IPS-18c (cell line): ENCODE measurements at regions not wholly inside any gene's neighbourhood (a gene's known extent, or its start where the extent isn't known, plus 50 kb on each side); places are given as distances from the start of the nearest gene placed in this dataset.
A peak's percentile ranks its signal among the peaks of the same experiment; 100 is the strongest.
"Not testable (repeated sequence)": the region's sequence is repeated elsewhere in the genome, so short reads cannot be mapped to it uniquely, and the experiment has no call there.

ENCODE experiments used
- H3K4me3 ChIP-seq: 2 replicates; pipeline ENCODE4 v1.7.0; 2013; ENCODE audit warnings: low read depth, mild to moderate bottlenecking, low read length, moderate library complexity; ENCODE audit not compliant: insufficient read depth
- H3K9me3 ChIP-seq: one replicate; pipeline ENCODE4 v1.6.1; 2013; ENCODE audit warnings: mild to moderate bottlenecking, low read length, moderate library complexity; ENCODE audit not compliant: control insufficient read depth, insufficient read depth

DNA sequence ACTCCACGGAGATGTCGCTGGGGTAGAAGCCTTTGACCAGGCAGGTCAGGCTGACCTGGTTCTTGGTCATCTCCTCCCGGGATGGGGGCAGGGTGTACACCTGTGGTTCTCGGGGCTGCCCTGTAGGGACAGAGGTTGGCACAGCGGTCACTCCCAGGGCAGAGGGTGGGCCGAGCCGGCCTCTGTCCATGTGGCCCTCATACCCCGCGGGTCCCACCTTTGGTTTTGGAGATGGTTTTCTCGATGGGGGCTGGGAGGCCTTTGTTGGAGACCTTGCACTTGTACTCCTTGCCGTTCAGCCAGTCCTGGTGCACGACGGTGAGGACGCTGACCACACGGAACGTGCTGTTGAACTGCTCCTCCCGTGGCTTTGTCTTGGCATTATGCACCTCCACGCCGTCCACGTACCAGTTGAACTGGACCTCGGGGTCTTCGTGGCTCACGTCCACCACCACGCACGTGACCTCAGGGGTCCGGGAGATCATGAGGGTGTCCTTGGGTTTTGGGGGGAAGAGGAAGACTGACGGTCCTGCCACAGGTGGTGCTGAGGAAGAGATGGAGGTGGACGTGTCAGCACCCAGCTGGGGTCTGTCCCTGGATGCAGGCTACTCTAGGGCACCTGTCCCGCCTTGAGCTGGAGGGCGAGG is 117.1 kb downstream of the TMEM121 start:
- not testable (repeated sequence) for H3K4me3 ChIP-seq
- peaks cover 18% of the 10 kb centered on the region for H3K9me3 ChIP-seq

DNA sequence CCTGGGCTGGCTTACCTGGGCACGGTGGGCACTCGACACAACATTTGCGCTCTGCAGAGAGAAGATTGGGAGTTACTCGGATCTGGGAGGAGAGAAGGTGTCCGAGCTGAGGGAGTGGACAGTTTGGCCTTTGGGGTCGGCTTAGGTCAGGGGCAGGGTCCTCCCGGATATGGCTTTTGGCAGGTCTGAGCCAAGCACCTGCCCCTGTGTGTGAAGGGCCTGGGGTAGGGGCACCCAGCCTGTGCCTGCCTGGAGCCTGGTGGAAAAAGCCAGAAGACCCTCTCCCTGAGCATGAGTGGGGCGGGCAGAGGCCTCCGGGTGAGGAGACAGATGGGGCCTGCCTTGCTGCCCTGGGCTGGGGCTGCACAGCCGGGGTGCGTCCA is 117.7 kb downstream of the TMEM121 start:
- H3K4me3 ChIP-seq = not testable (repeated sequence)
- H3K9me3 ChIP-seq = peaks cover 22% of the 10 kb centered on the region

DNA sequence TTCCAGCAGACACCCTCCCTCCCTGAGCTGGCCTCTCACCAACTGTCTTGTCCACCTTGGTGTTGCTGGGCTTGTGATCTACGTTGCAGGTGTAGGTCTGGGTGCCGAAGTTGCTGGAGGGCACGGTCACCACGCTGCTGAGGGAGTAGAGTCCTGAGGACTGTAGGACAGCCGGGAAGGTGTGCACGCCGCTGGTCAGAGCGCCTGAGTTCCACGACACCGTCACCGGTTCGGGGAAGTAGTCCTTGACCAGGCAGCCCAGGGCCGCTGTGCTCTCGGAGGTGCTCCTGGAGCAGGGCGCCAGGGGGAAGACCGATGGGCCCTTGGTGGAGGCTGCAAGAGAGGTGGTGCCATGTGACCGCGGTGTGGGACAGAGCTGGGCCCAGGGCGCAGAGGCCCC is 118.1 kb downstream of the TMEM121 start:
- not testable (repeated sequence) for H3K4me3 ChIP-seq
- peaks cover 26% of the 10 kb centered on the region for H3K9me3 ChIP-seq

DNA sequence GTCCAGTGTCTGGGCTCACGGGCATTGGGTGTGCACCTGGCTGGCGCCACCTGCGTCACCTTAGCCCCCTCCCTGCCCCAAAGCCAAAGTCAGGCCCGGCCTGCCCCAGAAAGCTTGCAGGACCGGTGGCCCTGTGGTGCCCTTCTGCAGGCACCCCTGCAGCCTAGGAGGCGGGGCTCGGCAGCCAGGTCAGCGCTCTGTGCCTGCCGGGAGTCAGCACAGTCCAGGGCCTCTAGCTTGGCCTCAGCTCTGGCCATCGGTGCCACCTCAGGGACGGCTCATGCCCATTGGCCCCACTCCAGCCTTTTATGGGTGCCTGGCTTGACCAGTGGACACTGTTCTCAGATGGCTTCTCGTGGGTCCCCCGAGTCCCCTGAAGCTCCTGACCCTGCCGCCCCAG is 118.5 kb downstream of the TMEM121 start:
- peaks cover 30% of the 10 kb centered on the region for H3K9me3 ChIP-seq
- H3K4me3 ChIP-seq = not testable (repeated sequence)

DNA sequence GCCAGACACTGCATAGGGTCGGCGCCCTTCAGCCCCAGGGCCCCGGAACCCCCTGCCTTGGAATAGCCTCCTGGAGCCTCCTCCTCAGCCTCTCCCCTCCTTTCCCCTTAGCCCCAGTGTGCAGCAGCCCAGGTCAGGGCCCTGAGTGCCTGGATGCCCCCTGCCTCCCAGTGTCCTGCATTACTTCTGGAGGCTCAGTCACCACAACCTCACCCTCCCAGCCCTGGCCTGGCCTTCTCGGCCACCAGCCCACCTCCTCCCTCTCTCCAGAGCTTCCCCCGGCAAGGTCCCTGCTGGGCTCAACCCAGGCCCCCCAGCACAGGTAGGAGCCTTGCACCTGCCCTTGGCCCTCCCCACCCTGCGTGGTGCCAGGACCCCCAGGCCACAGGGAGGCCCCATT is 119.0 kb downstream of the TMEM121 start:
- not testable (repeated sequence) for H3K4me3 ChIP-seq
- H3K9me3 ChIP-seq = peaks cover 33% of the 10 kb centered on the region

DNA sequence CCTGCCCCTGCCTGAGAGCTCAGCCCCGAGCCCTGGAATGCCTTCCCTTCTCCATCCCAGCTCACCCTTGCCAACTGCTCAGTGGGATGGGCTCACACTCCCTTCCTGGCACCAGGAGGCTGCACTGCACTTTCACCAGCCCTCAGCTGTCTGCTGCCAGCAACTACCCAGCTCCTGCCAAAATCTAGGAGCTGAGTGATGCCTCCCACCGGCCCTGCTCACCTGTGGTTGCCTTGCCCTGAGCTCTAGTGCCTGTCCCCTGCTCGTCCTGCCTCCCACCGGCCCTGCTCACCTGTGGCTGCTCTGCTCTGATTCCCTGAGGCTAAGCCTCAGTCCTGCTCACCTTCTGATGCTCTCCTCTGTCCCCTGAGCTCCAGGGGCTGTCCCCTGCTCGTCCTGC is 119.8 kb downstream of the TMEM121 start:
- Histone ChIP-seq H3K4me3 (no peak overlapping the region), H3K9me3 (peaks cover 29% of the 10 kb centered on the region)

DNA sequence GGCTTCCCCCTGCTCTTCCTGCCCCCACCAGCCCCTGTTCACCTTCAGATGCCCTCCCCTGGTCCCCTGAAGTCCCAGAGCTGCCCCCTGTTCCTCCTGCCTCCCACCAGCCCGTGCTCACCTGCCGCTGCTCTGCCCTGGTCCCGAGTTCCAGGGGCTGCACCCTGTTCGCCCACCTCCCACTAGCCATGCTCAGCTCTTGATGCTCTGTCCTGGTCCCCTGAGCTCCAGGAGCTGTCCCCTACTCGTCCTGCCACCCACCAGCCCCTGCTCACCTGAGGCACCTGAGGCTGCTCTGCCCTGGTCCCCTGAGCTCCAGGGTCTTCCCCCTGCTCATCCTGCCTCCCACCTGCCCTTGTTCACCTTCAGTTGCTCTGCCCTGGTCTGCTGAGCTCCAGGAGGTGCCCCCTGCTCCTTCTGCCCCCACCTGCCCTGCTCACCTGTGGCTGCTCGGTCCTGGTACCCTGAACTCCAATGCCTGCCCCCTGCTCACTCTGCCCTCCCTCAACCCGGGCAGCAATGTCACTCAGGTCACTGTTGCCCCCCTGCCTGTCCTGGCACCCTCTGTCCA is 120.4 kb downstream of the TMEM121 start:
- peaks cover 28% of the 10 kb centered on the region for H3K9me3 ChIP-seq
- H3K4me3 ChIP-seq = not testable (repeated sequence)

DNA sequence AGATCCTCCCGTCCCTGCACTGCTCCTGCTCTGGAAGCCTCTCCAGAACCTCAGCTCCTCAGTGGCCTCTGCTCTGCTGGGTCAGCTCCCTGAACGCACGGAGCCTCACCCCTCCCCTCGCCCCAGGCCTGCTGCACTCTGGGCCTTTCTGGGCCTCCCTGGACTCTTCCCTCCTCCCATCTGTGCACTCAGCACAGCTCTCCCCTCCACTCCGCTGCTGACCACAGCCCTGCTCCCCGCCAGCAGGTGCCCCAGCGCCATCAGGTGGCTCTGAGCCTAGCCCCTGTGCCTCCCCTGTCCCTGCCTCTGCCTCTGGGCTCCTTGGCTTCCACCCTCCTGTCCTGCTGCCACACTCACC is 121.0 kb downstream of the TMEM121 start:
- H3K9me3 ChIP-seq = peaks cover 28% of the 10 kb centered on the region
- not testable (repeated sequence) for H3K4me3 ChIP-seq

DNA sequence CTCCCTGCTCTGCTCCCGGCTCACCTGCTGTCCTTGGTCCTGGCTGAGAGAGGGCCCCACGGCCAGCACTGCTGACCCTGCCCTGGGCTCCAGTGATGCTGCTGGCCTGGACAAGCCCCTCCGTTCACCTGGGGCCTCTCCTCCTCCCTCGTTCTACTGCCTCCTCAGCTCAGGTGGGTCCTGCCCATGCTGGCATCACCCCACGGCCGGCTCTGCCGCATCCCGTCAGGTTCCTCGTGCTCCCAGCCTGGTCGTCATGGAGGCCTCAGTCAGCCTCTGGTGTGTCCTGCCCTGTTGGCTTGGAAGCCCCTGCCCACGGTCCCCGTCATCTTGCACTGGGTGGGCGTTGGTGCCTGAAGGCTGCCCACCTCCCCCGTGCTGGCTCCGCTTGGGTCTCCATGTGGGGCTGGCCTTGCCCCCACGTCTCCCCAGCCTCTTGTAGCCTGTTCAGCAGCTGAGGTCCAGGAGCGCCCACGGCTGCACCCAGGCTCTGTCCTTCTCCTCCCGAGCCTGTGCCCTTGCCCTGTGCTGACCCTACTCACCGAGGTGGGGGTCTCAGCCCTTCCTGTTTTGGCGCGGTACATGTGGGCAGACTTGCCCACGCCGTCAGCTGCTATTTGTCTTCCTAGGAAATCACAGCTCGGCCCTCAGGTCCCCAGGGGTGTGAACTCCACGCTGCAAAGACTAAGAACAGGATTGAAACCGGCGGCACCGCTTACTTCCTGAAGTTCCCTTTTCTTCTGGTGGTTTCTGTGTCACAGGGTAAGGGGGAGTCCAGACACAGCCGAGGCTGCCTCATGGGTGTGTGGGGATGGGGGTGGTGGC is 121.6 kb downstream of the TMEM121 start:
- H3K4me3 ChIP-seq = no peak overlapping the region
- peaks cover 28% of the 10 kb centered on the region for H3K9me3 ChIP-seq

DNA sequence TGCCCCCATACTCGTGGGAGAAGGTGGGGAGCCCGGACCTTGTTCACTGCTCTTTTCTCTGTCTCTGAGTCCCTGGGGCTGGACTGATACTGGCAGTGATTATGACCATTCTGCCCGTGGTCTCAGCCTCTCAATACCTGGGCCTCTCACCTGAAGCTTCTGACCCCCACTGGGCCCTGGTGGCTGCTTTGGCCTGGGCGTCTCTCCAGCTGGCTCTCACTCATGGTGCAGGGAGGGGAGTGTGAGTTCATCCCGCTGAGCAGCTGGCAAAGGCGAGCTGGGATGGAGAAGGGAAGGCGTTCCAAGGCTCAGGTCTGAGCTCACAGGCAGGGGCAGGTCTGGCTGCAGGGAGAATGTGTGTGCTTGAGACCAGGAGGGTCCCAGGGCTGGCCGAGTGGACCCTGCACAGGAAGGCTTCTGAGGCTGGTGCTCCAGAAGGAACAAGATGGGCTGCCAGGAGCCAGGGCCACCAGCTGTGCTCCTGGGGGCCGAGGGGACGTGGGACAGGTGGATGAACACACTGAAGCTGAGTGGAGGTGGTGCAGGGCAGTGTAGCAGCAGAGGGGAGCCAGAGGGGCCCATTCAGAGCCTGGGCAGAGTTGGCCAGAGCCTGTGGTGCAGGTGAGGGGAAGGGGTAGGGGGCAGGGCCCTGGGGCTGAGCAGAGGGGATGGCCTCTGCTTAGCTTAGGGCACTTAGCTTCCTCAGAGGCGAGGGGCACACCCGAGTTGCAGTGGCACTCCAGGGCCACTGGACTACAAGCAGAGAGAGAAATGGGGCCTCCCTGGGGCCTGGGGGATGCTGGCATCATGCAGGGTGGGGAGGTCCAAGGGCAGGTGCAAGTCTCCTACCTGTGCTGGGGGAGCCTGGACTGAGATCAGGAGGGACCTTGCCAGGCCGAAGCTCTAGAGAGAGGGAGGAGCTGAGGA is 122.5 kb downstream of the TMEM121 start:
- peaks cover 33% of the 10 kb centered on the region for H3K9me3 ChIP-seq
- not testable (repeated sequence) for H3K4me3 ChIP-seq

DNA sequence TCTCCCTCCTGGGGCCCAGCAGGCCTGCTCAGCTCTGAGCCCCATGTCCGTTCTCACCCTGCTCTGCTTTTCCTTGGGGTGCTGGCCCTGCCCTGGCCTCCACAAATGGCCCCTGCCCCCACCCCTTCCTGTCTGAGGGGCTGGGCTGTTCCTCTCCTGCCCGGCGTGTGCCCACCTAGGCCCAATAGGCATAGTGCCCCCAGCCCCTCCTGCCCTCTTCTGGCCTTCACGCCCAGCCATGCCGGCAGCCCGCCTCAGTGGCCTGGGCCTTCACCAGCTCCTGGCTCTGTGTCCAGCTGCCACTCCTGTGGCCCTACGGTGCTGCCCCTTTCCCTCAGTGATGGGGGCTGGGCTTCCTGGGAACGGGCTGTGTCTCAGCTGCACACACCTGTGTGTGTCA is 125.9 kb downstream of the TMEM121 start:
- H3K4me3 ChIP-seq = not testable (repeated sequence)
- H3K9me3 ChIP-seq = peaks cover 31% of the 10 kb centered on the region

DNA sequence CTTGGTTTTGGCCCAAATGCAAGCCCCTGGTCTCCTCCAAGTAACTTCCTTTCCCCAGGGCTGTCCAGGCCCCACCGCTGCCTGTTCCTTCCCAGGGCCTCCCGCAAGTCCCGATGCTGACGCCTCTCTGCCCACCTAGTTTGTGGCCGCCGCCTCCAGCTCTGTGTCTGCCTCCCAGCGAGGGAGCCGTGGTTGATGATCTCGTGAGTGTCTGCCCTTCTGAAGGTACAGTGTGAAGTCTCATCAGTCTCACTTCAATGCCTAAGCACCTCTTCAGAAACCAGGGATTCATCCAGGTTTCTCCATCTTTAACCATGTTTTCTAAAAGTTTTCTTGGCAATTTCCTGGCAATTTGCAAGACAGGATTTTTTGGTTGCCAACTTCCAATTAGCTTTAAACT is 127.5 kb downstream of the TMEM121 start:
- H3K9me3 ChIP-seq = peaks cover 27% of the 10 kb centered on the region
- H3K4me3 ChIP-seq = not testable (repeated sequence)

DNA sequence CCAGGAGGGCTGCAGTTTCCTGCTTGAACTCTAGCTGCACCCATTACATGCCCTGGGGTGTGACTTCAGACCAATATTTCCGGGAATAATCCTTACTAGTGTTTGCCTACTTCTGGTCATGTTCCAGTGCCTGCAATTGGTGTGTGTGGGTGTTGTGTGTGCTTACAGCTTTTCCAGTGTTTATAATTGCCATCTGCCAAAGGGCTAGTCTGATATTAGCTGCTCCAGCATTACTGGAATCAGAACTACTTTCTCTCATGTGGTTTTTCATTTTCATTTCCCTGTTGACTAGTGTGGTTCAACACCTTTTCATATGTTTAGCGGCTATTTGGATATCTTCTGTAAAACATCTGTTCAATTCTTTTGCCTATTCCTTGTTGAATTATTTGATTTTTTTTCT is 132.9 kb downstream of the TMEM121 start:
- not testable (repeated sequence) for H3K4me3 ChIP-seq
- H3K9me3 ChIP-seq = peaks cover 19% of the 10 kb centered on the region

DNA sequence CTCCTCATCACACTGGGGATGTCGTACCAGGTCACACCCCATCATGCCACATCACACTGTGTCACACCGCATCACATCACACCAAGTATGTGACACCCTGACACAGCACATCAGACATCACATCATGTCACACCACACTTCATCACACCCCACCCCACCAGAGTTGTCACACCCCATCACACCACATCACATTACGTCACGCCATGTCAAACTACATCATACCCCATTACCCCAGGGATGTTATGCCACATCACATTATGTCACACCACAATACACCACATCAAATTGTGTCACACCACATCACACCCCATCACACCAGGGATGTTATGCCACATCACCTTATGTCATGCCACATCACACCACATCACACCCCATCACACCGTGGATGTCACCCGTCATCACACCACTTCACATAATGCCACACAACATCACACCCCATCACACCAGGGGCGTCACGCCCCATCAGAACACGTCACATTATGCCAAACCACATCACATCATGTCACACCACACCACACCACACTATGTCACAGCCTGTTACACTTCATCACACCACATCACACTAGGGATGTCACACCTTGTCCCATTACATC is 133.6 kb downstream of the TMEM121 start:
- H3K9me3 ChIP-seq = peaks cover 25% of the 10 kb centered on the region
- H3K4me3 ChIP-seq = peak overlapping the region; percentile 17; the same call in 1 of the 2 replicates

DNA sequence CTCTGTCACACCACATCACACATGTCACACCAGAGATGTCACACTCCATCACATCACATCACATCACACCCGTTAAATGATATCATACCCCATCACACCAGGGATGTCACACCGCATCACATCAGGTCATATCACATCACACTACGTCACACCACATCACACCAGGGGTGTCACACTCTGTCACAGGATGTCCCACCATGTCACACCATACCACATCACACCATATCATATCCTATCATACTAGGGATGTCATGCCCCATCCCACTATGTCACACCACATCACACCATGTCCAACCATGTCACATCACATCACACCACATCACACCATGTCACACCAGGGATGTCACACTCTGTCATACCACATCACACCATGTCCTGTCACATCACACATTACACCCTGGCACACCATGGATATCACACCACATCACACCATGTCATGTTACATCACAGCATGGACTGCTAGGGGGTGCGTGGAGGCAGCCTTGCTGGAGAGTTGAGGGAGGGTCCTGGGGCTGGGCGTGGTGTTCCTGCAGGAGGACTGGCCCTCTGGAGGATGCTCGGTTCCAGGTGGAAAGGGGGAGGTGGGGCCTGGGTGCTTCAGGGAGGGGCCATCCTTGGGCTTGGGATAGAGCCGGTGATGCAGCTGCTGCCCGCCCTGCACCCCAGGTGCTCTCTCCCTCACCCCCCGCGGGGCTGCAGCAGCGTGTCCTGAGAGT is 134.6 kb downstream of the TMEM121 start:
- Histone ChIP-seq H3K4me3 (peak overlapping the region; percentile 2; the same call in 1 of the 2 replicates), H3K9me3 (peaks cover 30% of the 10 kb centered on the region)

DNA sequence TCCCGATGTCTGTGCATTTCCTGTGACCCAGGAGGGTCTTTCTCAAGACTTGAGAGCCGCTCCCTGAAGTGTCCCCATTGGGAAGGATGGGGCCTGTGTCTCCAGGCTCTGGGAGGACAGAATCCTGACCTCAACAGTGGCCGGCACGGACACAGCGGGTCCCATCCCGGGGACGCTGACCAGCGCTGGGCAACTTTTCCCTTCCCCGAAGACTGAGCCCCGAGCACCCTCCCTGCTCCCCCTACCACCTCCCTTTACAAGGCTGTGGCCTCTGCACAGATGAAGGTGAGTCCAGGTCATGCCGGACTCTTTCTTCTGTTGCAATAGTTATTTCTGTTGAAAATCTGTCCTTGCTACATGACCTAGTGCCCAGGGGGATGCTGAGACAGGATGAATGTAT is 135.7 kb downstream of the TMEM121 start:
- peaks cover 35% of the 10 kb centered on the region for H3K9me3 ChIP-seq
- H3K4me3 ChIP-seq = not testable (repeated sequence)
